OCI-LY1 (cell line): ENCODE measurements at regions not wholly inside any gene's neighbourhood (a gene's known extent, or its start where the extent isn't known, plus 50 kb on each side); places are given as distances from the start of the nearest gene placed in this dataset.

ENCODE experiments used
- H2AFZ ChIP-seq: fragments of 200-600 bp; sonication (generic), shearing (Covaris generic); 2 replicates; pipeline ENCODE4 v1.6.0; 2014; ENCODE audit warnings: antibody characterized with exemption, mild to moderate bottlenecking, low read length
- H3F3A ChIP-seq: fragments of 200-600 bp; sonication (generic), shearing (Covaris generic); 2 replicates; pipeline ENCODE4 v1.6.0; 2014; ENCODE audit warnings: mild to moderate bottlenecking, antibody characterized with exemption, low read length, moderate library complexity; ENCODE audit not compliant: insufficient read depth
- H3K27ac ChIP-seq: fragments of 200-600 bp; sonication (generic); 2 replicates; pipeline ENCODE4 v1.5.1; 2014; ENCODE audit warnings: low read length, mixed run types, mild to moderate bottlenecking, low read depth; ENCODE audit not compliant: poor library complexity, severe bottlenecking
- H3K27me3 ChIP-seq: fragments of 200-600 bp; sonication (generic); 2 replicates; pipeline ENCODE4 v1.6.0; 2014; ENCODE audit warnings: antibody characterized with exemption, mild to moderate bottlenecking, low read length, moderate library complexity; ENCODE audit not compliant: insufficient read depth
- H3K36me3 ChIP-seq: fragments of 200-600 bp; sonication (generic); 2 replicates; pipeline ENCODE4 v1.6.1; 2014; ENCODE audit warnings: mild to moderate bottlenecking, antibody characterized with exemption, low read length, moderate library complexity, mixed read lengths; ENCODE audit not compliant: insufficient read depth
- H3K4me1 ChIP-seq: fragments of 200-600 bp; sonication (generic); 2 replicates; pipeline ENCODE4 v1.5.1; 2014; ENCODE audit warnings: mild to moderate bottlenecking, low read length, moderate library complexity; ENCODE audit not compliant: insufficient read depth, severe bottlenecking
- H3K4me2 ChIP-seq: fragments of 200-600 bp; sonication (generic), shearing (Covaris generic); 2 replicates; pipeline ENCODE4 v1.6.1; 2014; ENCODE audit warnings: low read length
- H3K4me3 ChIP-seq: fragments of 200-600 bp; sonication (generic); 2 replicates; pipeline ENCODE4 v1.5.1; 2014; ENCODE audit warnings: low read length, low read depth, mild to moderate bottlenecking, mixed read lengths; ENCODE audit not compliant: poor library complexity, severe bottlenecking
- H3K79me2 ChIP-seq: fragments of 200-600 bp; shearing (Covaris generic); 2 replicates; pipeline ENCODE4 v1.6.1; 2016; ENCODE audit warnings: mixed run types, low read length, mixed read lengths; ENCODE audit not compliant: insufficient read depth
- H3K9ac ChIP-seq: fragments of 200-600 bp; sonication (generic), shearing (Covaris generic); 2 replicates; pipeline ENCODE4 v1.6.1; 2014; ENCODE audit warnings: mild to moderate bottlenecking, low read length, mixed read lengths
- H3K9me2 ChIP-seq: fragments of 200-600 bp; sonication (generic), shearing (Covaris generic); 2 replicates; pipeline ENCODE4 v1.6.1; 2014; ENCODE audit warnings: low read depth, mild to moderate bottlenecking, low read length, mixed read lengths
- H3K9me3 ChIP-seq: fragments of 200-600 bp; shearing (Covaris generic); 2 replicates; pipeline ENCODE4 v1.6.1; 2014; ENCODE audit warnings: low read length, mixed read lengths
- H4K20me1 ChIP-seq: fragments of 200-600 bp; sonication (generic), shearing (Covaris generic); 2 replicates; pipeline ENCODE4 v1.6.0; 2016; ENCODE audit warnings: mild to moderate bottlenecking, low read length; ENCODE audit not compliant: insufficient read depth
- EZH2 ChIP-seq: fragments of 200-600 bp; sonication (generic), shearing (Covaris generic); IDR thresholded peaks from 2 replicates; pipeline ENCODE4 v1.8.0; 2017; ENCODE audit warnings: borderline replicate concordance, mixed run types, mild to moderate bottlenecking, antibody characterized with exemption, low read length, moderate library complexity, mixed read lengths
- TF ChIP-seq, protein P1 (sequence below): fragments of 200-600 bp; sonication (generic), shearing (Covaris generic); IDR thresholded peaks from 2 replicates; pipeline ENCODE4 v1.5.1; 2017; ENCODE audit warnings: mild to moderate bottlenecking, antibody characterized with exemption, low read length, moderate library complexity, mixed read lengths

DNA sequence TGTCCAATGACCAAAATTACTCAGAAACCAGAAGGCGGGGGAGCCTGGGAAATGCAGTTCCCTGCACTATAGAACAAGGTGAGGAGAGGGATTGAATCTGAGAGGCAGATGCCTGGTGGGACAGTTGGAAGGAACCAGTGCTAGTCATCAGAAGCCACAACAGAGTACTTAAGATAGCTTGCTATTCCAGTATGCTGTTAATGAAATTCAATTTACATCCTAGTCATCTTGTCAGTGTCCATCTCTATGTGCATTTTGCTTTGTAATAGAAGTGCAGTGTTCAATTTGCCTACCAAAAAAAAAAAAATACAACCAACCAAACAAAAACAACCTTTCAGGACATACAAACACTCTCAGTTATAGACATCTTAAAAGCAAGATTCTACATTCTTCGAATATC, 679.1 kb upstream of the CPEB2 start:
- H3K4me2 ChIP-seq, result no peak overlapping the region
- no peak overlapping the region for H3K4me3 ChIP-seq
- H3K9ac ChIP-seq, result no peak overlapping the region
- TF ChIP-seq EZH2, result no peak
- TF ChIP-seq, protein P1, sequence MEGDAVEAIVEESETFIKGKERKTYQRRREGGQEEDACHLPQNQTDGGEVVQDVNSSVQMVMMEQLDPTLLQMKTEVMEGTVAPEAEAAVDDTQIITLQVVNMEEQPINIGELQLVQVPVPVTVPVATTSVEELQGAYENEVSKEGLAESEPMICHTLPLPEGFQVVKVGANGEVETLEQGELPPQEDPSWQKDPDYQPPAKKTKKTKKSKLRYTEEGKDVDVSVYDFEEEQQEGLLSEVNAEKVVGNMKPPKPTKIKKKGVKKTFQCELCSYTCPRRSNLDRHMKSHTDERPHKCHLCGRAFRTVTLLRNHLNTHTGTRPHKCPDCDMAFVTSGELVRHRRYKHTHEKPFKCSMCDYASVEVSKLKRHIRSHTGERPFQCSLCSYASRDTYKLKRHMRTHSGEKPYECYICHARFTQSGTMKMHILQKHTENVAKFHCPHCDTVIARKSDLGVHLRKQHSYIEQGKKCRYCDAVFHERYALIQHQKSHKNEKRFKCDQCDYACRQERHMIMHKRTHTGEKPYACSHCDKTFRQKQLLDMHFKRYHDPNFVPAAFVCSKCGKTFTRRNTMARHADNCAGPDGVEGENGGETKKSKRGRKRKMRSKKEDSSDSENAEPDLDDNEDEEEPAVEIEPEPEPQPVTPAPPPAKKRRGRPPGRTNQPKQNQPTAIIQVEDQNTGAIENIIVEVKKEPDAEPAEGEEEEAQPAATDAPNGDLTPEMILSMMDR, result no peak
- H3F3A ChIP-seq, result no peaks in the 10 kb centered on the region
- no peaks in the 10 kb centered on the region for H4K20me1 ChIP-seq
- H3K4me1 ChIP-seq, result no peaks in the 10 kb centered on the region
- no peaks in the 10 kb centered on the region for H3K27me3 ChIP-seq
- no peaks in the 10 kb centered on the region for H3K79me2 ChIP-seq
- no peaks in the 10 kb centered on the region for H3K9me2 ChIP-seq
- no peaks in the 10 kb centered on the region for H3K36me3 ChIP-seq
- H2AFZ ChIP-seq, result no peak overlapping the region
- H3K9me3 ChIP-seq, result no peaks in the 10 kb centered on the region
- no peak overlapping the region for H3K27ac ChIP-seq

DNA sequence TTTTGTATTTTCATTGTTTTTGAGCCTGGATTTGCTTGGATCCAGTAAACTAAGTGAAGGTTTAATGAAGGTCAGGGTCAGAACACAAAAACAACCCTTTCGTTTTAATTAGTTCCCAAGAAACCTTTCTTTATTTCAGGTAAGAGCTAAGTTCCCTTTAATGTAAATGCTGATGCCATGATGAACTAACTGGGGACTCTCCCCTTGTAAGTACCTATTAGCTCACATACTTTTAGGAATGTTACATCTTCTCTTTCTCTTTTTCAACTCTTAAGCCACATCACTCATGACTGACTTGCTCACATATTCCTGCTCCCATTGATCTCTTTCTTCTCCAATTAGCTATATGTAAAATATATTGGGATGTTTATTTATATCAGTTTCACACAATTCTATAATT, 673.1 kb upstream of the CPEB2 start:
- no peaks in the 10 kb centered on the region for H3F3A ChIP-seq
- no peaks in the 10 kb centered on the region for H3K9me3 ChIP-seq
- no peaks in the 10 kb centered on the region for H3K9me2 ChIP-seq
- no peak overlapping the region for H3K9ac ChIP-seq
- H3K27ac ChIP-seq, result no peak overlapping the region
- H3K4me1 ChIP-seq, result no peaks in the 10 kb centered on the region
- no peak for TF ChIP-seq EZH2
- TF ChIP-seq, protein P1, result no peak
- H3K4me2 ChIP-seq, result no peak overlapping the region
- H4K20me1 ChIP-seq, result no peaks in the 10 kb centered on the region
- no peaks in the 10 kb centered on the region for H3K36me3 ChIP-seq
- H3K27me3 ChIP-seq, result no peaks in the 10 kb centered on the region
- no peak overlapping the region for H2AFZ ChIP-seq
- H3K79me2 ChIP-seq, result no peaks in the 10 kb centered on the region
- H3K4me3 ChIP-seq, result no peak overlapping the region

DNA sequence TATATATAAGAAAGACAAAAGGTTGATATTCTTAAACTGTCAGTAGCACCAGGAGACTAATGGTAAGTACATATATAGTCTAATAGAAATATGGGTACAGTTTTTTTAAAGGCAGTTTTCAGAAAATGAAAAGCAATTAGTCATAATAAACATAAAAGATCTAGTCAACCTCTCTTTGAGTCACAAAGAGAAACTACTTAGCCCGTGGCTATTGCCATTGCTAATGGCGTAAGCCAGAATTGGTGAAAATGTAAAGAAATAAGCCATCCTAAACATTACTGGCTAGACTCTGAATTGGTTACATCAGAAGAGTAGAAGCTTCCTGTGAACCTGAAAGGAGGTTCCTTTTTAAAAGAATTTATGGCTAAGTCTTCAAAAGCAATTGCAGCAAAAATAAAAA, 668.7 kb upstream of the CPEB2 start:
- H3K9ac ChIP-seq, result no peak overlapping the region
- H3K4me2 ChIP-seq, result no peak overlapping the region
- no peaks in the 10 kb centered on the region for H3K27me3 ChIP-seq
- no peaks in the 10 kb centered on the region for H3K9me2 ChIP-seq
- TF ChIP-seq EZH2, result no peak
- no peaks in the 10 kb centered on the region for H3K4me1 ChIP-seq
- H3K79me2 ChIP-seq, result no peaks in the 10 kb centered on the region
- no peaks in the 10 kb centered on the region for H3K9me3 ChIP-seq
- no peaks in the 10 kb centered on the region for H3K36me3 ChIP-seq
- H3K4me3 ChIP-seq, result no peak overlapping the region
- no peaks in the 10 kb centered on the region for H3F3A ChIP-seq
- H2AFZ ChIP-seq, result no peak overlapping the region
- no peaks in the 10 kb centered on the region for H4K20me1 ChIP-seq
- no peak overlapping the region for H3K27ac ChIP-seq

DNA sequence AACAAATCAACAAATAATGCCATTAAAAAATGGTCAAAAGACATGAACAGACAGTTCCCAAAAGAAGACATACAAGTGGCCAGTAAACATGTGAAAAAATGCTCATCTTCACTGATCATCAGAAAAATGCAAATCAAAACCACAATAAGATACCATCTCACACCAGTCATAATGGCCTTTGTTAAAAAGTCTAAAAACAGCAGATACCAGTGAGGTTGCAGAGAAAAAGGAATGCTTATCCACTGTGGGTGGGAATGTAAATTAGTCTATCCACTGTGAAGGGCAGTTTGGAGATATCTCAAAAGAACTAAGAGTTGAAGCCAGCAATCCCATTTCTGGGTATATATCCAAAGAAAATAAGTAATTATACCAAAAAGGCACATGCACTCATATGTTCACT, 668.1 kb upstream of the CPEB2 start:
- no peaks in the 10 kb centered on the region for H3K9me2 ChIP-seq
- H3K79me2 ChIP-seq, result no peaks in the 10 kb centered on the region
- TF ChIP-seq EZH2, result no peak
- TF ChIP-seq, protein P1, result no peak
- no peak overlapping the region for H3K9ac ChIP-seq
- H3K27me3 ChIP-seq, result no peaks in the 10 kb centered on the region
- H4K20me1 ChIP-seq, result no peaks in the 10 kb centered on the region
- H3K27ac ChIP-seq, result no peak overlapping the region
- no peaks in the 10 kb centered on the region for H3K9me3 ChIP-seq
- no peak overlapping the region for H3K4me3 ChIP-seq
- H3K4me1 ChIP-seq, result no peaks in the 10 kb centered on the region
- H3K36me3 ChIP-seq, result no peaks in the 10 kb centered on the region
- H3F3A ChIP-seq, result no peaks in the 10 kb centered on the region
- H3K4me2 ChIP-seq, result no peak overlapping the region
- no peak overlapping the region for H2AFZ ChIP-seq
